Uterus (tissue), 3 donors: ENCODE measurements at regions not wholly inside any gene's neighbourhood (a gene's known extent, or its start where the extent isn't known, plus 50 kb on each side); places are given as distances from the start of the nearest gene placed in this dataset.

Source experiments
- DNase-seq, 2 donors: peaks; one replicate each; pipeline ENCODE4 v3.0.0-alpha.2; 2019 to 2020
- H3K27ac ChIP-seq, 2 donors: fragments of 200-600 bp; sonication (generic); 1 replicate in 1 of 2; 2 replicates in 1 of 2; pipeline ENCODE4 v1.5.1; 2016 to 2018
- H3K27me3 ChIP-seq, 2 donors: fragments of 200-600 bp; sonication (generic); one replicate each; pipeline ENCODE4 v1.5.1; 2018 to 2019; ENCODE audit warnings: control low read depth in 1 of 2
- H3K36me3 ChIP-seq, 2 donors: fragments of 200-600 bp; sonication (generic); one replicate each; pipeline ENCODE4 v1.5.1; 2019; ENCODE audit warnings: control low read depth in 1 of 2
- H3K4me1 ChIP-seq, 2 donors: fragments of 200-600 bp; sonication (generic); one replicate each; pipeline ENCODE4 v1.5.1; 2018 to 2019; ENCODE audit warnings: control low read depth in 1 of 2
- H3K4me3 ChIP-seq, 2 donors: fragments of 200-600 bp; sonication (generic); 1 replicate in 1 of 2; 2 replicates in 1 of 2; pipeline ENCODE4 v1.5.1; 2018 to 2019; ENCODE audit warnings: mild to moderate bottlenecking in 1 of 2
- H3K9me3 ChIP-seq, 2 donors: fragments of 200-600 bp; sonication (generic); one replicate each; pipeline ENCODE4 v1.5.1; 2019; ENCODE audit warnings: control low read depth in 1 of 2
- POLR2A ChIP-seq, 2 donors: fragments of 450-650 bp; IDR thresholded peaks; one replicate each; pipeline ENCODE4 v1.6.1; 2016; ENCODE audit warnings: antibody characterized with exemption in 2 of 2, mild to moderate bottlenecking in 1 of 2, moderate library complexity in 1 of 2
- intact Hi-C: fragments of 100-400 bp; cut with DNase I; formaldehyde crosslinking; loops from one replicate; pipeline ENCODE4 v1.15.1; 2023; ENCODE audit warnings: low total_unique reads
- TF ChIP-seq, protein P1 (sequence below), 4 experiments: fragments of 200-600 bp in 2 of 4; fragments of 450-650 bp in 2 of 4; sonication (generic) in 2 of 4; IDR thresholded peaks; one replicate each; pipeline ENCODE4 v1.5.1; 2016 to 2019; ENCODE audit warnings: antibody characterized with exemption in 4 of 4, mild to moderate bottlenecking in 2 of 4, moderate library complexity in 1 of 4
- donor health status: DM: yes; HTN: yes; CAD: no.

- Histone ChIP-seq H3K4me3 (no peak overlapping the region), H3K27me3 (no peaks in the 10 kb centered on the region), H3K36me3 (no peaks in the 10 kb centered on the region), H3K27ac (no peak overlapping the region), H3K4me1 (no peaks in the 10 kb centered on the region), H3K9me3 (no peaks in the 10 kb centered on the region)
- intact Hi-C loops = no loop called here
- no peak for DNase-seq
- no peak for TF ChIP-seq POLR2A (IDR thresholded peaks at IDR 0.05)
- TF ChIP-seq, protein P1, sequence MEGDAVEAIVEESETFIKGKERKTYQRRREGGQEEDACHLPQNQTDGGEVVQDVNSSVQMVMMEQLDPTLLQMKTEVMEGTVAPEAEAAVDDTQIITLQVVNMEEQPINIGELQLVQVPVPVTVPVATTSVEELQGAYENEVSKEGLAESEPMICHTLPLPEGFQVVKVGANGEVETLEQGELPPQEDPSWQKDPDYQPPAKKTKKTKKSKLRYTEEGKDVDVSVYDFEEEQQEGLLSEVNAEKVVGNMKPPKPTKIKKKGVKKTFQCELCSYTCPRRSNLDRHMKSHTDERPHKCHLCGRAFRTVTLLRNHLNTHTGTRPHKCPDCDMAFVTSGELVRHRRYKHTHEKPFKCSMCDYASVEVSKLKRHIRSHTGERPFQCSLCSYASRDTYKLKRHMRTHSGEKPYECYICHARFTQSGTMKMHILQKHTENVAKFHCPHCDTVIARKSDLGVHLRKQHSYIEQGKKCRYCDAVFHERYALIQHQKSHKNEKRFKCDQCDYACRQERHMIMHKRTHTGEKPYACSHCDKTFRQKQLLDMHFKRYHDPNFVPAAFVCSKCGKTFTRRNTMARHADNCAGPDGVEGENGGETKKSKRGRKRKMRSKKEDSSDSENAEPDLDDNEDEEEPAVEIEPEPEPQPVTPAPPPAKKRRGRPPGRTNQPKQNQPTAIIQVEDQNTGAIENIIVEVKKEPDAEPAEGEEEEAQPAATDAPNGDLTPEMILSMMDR (IDR thresholded peaks at IDR 0.05) = no peak
Observed at GRCh38 chrX:7263330-7263729, 115.4 kb upstream of the PUDP start.

GRCh38 chrX:7262551-7262950 is 114.6 kb upstream of the PUDP start:
- no peak overlapping the region for H3K4me3 ChIP-seq
- no peak for TF ChIP-seq POLR2A (IDR thresholded peaks at IDR 0.05)
- TF ChIP-seq, protein P1 (IDR thresholded peaks at IDR 0.05) = no peak
- no peak overlapping the region for H3K27ac ChIP-seq
- no peaks in the 10 kb centered on the region for H3K27me3 ChIP-seq
- H3K9me3 ChIP-seq = no peaks in the 10 kb centered on the region
- DNase-seq = no peak
- intact Hi-C loops = no loop called here
- no peaks in the 10 kb centered on the region for H3K36me3 ChIP-seq
- no peaks in the 10 kb centered on the region for H3K4me1 ChIP-seq

- no peaks in the 10 kb centered on the region for H3K27me3 ChIP-seq
- DNase-seq = no peak
- intact Hi-C loops = no loop called here
Observed at GRCh38 chrX:7261672-7262332, 113.8 kb upstream of the PUDP start.

DNA sequence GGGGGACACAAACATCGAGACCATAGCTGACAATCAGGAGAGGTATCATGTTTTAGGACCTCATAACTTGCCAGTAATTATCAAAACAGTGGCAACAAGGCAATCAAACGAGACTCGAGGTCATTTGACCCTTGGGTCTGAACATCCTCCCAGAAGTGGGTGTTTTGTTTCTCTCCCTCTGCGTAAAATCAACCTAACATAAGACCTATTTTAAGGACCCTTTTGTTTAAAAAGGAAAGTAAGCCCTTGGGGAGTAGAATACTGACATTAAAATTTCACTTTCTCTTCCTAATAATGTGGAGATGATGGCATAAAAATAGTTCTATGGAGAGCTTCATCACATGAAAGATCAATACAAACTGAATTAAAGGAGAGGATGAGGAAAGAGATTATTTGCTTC is 106.2 kb upstream of the PUDP start:
- Histone ChIP-seq H3K27ac (no peak overlapping the region), H3K4me1 (no peaks in the 10 kb centered on the region), H3K4me3 (no peak overlapping the region), H3K36me3 (no peaks in the 10 kb centered on the region), H3K9me3 (no peaks in the 10 kb centered on the region), H3K27me3 (no peaks in the 10 kb centered on the region)
- no peak for TF ChIP-seq POLR2A (IDR thresholded peaks at IDR 0.05)
- TF ChIP-seq, protein P1 (IDR thresholded peaks at IDR 0.05) = no peak
- intact Hi-C loops = no loop called here
- no peak for DNase-seq

More at GRCh38 chrX:7261672-7262332, 113.8 kb upstream of the PUDP start:
- Histone ChIP-seq H3K4me1 (no peaks in the 10 kb centered on the region), H3K27ac (no peak overlapping the region), H3K9me3 (no peaks in the 10 kb centered on the region), H3K36me3 (no peaks in the 10 kb centered on the region), H3K4me3 (no peak overlapping the region)
- TF ChIP-seq, protein P1 (IDR thresholded peaks at IDR 0.05) = no peak
- TF ChIP-seq POLR2A (IDR thresholded peaks at IDR 0.05) = no peak

DNA sequence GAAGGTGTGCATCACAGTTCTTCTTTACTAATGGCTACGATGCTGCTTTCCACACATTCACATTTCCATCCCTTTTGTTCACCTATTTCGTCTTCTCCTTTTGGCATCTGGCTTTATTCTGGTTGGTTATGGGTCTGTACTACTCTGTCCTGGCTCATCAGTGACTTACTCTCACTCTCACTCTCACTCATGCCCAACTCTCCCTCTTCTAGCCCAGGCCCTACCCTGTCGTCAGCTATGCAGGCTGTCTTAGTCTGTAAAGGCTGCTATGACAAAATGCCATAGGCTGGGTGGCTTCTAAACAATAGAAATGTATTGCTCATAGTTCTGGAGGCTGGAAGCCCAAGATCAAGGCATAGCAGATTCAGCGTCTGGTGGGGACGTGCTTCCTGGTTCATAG is 105.6 kb upstream of the PUDP start:
- intact Hi-C loops = no loop called here
- H3K27me3 ChIP-seq = no peaks in the 10 kb centered on the region
- TF ChIP-seq, protein P1 (IDR thresholded peaks at IDR 0.05) = no peak
- no peak for TF ChIP-seq POLR2A (IDR thresholded peaks at IDR 0.05)
- no peak overlapping the region for H3K4me3 ChIP-seq
- no peaks in the 10 kb centered on the region for H3K4me1 ChIP-seq
- H3K9me3 ChIP-seq = no peaks in the 10 kb centered on the region
- DNase-seq = no peak
- H3K27ac ChIP-seq = no peak overlapping the region
- H3K36me3 ChIP-seq = no peaks in the 10 kb centered on the region
